ENCODE measurements at regions not wholly inside any gene's neighbourhood (a gene's known extent, or its start where the extent isn't known, plus 50 kb on each side); places are given as distances from the start of the nearest gene placed in this dataset.

- TF ChIP-seq CTCF (IDR thresholded peaks at IDR 0.05) = no peak
- no peak for TF ChIP-seq EZH2 (IDR thresholded peaks at IDR 0.05)
These were observed 472.7 kb upstream of the CDH9 start for GRCh38 chr5:27511061-27511460.
